Panc1 (cell line): ENCODE measurements at regions not wholly inside any gene's neighbourhood (a gene's known extent, or its start where the extent isn't known, plus 50 kb on each side); places are given as distances from the start of the nearest gene placed in this dataset.

Experiments used
- POLR2AphosphoS5 ChIP-seq: IDR thresholded peaks from 2 replicates; pipeline ENCODE4 v1.6.1; 2012; ENCODE audit warnings: mild to moderate bottlenecking, low read depth, low read length, moderate library complexity
- SIN3A ChIP-seq: IDR thresholded peaks from 2 replicates; pipeline ENCODE4 v1.6.1; 2012; ENCODE audit warnings: low read depth, mild to moderate bottlenecking, low read length, moderate library complexity, borderline replicate concordance; ENCODE audit not compliant: insufficient read depth
- TCF7L2 ChIP-seq: IDR thresholded peaks from 2 replicates; pipeline ENCODE4 v1.6.1; 2011; ENCODE audit warnings: mild to moderate bottlenecking, low read depth, low read length, inconsistent platforms
- TF ChIP-seq, protein P1 (sequence below): fragments of 450-650 bp; IDR thresholded peaks from 2 replicates; pipeline ENCODE4 v1.5.1; 2017; ENCODE audit warnings: mild to moderate bottlenecking
- TF ChIP-seq, protein P2 (sequence below), 2 experiments: IDR thresholded peaks; 2 replicates each; pipeline ENCODE4 v1.6.1; 2011 to 2012; ENCODE audit warnings: low read depth in 2 of 2, control low read depth in 1 of 2, low read length in 1 of 2, mild to moderate bottlenecking in 1 of 2, moderate library complexity in 1 of 2; ENCODE audit not compliant: insufficient read depth in 1 of 2

DNA sequence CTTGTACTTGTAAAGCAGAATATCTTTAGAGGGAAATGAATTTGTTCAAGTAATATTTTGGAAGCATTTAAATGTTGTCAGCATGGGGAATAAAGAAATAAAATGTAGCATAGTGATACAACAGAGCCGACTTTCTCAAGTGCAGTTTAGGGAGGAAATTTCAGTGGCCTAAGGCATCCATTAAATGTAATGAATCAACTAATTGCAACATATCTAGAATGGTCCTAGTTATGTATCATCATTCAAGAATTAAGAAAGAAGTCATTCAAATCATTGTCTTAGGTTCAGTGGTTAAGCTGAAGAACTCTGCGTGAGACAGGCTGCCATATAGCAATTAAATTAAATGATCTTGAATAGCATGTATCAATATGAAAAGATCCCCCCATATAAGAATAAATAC is 360.7 kb downstream of the TBX15 start:
- TF ChIP-seq, protein P1, sequence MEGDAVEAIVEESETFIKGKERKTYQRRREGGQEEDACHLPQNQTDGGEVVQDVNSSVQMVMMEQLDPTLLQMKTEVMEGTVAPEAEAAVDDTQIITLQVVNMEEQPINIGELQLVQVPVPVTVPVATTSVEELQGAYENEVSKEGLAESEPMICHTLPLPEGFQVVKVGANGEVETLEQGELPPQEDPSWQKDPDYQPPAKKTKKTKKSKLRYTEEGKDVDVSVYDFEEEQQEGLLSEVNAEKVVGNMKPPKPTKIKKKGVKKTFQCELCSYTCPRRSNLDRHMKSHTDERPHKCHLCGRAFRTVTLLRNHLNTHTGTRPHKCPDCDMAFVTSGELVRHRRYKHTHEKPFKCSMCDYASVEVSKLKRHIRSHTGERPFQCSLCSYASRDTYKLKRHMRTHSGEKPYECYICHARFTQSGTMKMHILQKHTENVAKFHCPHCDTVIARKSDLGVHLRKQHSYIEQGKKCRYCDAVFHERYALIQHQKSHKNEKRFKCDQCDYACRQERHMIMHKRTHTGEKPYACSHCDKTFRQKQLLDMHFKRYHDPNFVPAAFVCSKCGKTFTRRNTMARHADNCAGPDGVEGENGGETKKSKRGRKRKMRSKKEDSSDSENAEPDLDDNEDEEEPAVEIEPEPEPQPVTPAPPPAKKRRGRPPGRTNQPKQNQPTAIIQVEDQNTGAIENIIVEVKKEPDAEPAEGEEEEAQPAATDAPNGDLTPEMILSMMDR, result no peak
- TF ChIP-seq POLR2AphosphoS5 (no peak), SIN3A (no peak), TCF7L2 (no peak)
- TF ChIP-seq, protein P2, sequence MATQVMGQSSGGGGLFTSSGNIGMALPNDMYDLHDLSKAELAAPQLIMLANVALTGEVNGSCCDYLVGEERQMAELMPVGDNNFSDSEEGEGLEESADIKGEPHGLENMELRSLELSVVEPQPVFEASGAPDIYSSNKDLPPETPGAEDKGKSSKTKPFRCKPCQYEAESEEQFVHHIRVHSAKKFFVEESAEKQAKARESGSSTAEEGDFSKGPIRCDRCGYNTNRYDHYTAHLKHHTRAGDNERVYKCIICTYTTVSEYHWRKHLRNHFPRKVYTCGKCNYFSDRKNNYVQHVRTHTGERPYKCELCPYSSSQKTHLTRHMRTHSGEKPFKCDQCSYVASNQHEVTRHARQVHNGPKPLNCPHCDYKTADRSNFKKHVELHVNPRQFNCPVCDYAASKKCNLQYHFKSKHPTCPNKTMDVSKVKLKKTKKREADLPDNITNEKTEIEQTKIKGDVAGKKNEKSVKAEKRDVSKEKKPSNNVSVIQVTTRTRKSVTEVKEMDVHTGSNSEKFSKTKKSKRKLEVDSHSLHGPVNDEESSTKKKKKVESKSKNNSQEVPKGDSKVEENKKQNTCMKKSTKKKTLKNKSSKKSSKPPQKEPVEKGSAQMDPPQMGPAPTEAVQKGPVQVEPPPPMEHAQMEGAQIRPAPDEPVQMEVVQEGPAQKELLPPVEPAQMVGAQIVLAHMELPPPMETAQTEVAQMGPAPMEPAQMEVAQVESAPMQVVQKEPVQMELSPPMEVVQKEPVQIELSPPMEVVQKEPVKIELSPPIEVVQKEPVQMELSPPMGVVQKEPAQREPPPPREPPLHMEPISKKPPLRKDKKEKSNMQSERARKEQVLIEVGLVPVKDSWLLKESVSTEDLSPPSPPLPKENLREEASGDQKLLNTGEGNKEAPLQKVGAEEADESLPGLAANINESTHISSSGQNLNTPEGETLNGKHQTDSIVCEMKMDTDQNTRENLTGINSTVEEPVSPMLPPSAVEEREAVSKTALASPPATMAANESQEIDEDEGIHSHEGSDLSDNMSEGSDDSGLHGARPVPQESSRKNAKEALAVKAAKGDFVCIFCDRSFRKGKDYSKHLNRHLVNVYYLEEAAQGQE (IDR thresholded peaks at IDR 0.05; ENCODE audit: insufficient read depth in 1 of 2, low read depth in 2 of 2, low read length in 1 of 2), result no peak
